GM18873 (cell line): ENCODE measurements at regions not wholly inside any gene's neighbourhood (a gene's known extent, or its start where the extent isn't known, plus 50 kb on each side); places are given as distances from the start of the nearest gene placed in this dataset.
"Not testable (repeated sequence)": the region's sequence is repeated elsewhere in the genome, so short reads cannot be mapped to it uniquely, and the experiment has no call there.

Source experiments
- ATAC-seq: cut with Tn5 transposase; IDR thresholded peaks from one replicate; pipeline ENCODE4 v1.9.1; 2021; ENCODE audit warnings: mild to moderate bottlenecking, moderate library complexity, moderate number of reproducible peaks; ENCODE audit not compliant: unreplicated experiment, low FRiP score

DNA sequence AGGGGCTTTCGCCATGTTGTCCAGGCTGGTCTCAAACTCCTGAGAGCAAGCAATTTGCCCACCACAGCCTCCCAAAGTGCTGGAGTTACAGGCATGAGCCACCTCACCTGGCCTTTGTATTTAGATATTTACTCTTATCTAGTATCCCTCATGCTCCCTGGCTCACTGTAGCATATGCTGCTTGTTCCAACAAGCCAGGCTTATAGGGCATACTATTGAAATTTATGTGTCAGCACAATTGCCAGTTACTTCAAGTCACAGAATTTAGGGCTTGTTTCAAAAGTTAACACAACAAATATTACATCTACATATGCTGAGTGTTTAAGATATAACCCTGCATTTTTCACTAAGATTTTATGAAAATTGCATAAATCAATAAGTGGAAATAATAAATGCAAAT is 469.2 kb upstream of the ZNF608 start:
- no peak for ATAC-seq

GRCh38 chr5:125219710-125220109 is 473.3 kb upstream of the ZNF608 start:
- no peak for ATAC-seq

DNA sequence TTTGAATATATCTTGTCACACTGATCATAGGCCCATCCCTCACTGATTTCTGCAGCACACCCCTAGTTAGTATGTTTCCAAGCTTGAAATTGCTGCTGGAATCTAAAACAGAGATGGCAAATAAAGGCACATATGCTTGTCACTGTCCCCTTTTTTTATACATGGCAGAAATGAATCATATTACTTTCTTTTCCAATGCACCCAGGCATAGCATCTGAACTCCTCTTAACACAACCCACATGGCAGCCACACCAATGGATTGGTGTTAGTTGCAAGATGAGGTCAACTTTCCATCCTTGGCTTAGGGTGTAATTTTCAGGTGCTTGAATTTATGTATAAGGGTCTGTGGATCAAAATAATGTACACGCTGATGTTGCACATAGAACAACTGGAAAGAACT is 473.8 kb upstream of the ZNF608 start:
- no peak for ATAC-seq

DNA sequence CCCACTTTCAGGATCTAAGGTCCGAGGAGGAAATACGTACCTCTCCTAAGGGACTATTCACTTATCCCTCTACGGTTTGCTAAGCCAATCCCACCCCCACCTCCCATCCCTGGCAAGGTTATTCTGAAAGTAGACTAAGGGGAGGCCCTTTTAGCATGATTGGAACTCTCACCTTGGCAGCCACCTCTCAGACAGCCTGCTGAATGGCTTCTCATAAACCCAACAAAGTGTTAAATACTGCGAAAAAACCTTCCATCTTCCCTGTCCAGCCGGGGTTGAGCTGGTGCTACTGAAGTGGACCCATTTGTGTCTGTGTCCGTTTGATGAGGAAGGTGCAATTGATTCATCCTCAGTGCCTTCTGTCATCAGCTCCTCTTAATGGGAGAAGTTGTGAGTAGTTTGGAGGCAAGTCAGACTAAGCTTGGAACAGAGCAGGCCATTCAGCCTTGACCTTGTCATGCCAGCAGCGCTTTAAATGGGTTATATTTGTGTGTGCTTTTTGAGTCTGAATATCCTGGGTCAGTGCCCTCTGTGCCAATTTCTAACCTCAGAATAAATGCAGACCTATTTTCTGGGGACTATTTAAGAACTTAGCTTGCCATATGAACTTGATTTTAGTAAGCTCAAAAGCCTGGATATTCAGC is 476.3 kb upstream of the ZNF608 start:
- ATAC-seq, result no peak

GRCh38 chr5:125225424-125225823 is 479.0 kb upstream of the ZNF608 start:
- ATAC-seq, result no peak

GRCh38 chr5:125226825-125227224 is 480.4 kb upstream of the ZNF608 start:
- ATAC-seq, result no peak

- no peak for ATAC-seq
Measured at GRCh38 chr5:125227333-125228095, 481.1 kb upstream of the ZNF608 start.

- no peak for ATAC-seq
Measured at GRCh38 chr5:125228363-125229070, 482.1 kb upstream of the ZNF608 start.

DNA sequence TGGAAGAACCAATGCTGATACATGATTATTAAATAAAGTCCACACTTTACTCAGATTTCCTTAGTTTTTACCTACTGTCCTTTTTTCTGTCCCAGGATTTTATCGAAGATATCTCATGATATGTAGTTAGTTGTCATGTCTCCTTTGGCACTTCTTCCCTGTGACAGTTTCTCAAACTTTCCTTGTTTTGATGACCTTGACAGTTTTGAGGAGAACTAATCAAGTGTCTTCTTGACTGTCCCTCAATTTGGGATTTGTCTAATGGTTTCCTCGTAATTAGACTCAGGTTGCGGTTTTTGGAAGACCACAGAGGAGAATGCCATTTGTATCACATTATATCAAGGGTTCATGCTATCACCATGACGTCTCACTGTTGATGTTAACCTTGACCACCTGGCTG is 483.1 kb upstream of the ZNF608 start:
- ATAC-seq, result no peak

- no peak for ATAC-seq
Measured at GRCh38 chr5:125232779-125233230, 486.4 kb upstream of the ZNF608 start.

DNA sequence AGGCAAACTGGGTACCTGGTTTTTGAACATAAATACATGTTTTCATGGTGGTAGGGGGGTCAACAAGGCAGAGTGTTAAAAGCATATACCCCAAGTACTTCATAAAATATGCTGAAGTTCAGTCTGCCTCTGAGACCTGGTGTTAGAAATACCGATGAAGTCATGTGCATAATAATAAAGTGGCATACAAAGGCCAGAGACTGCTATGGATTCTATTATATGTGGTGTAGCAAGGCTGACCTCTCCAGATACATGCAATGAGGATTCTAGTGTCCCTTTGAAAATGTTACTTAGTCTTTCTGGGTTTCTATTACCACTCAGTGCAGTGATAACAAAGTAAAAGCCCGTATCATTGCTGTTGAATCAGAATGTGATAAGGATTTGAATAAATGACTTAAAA is 487.5 kb upstream of the ZNF608 start:
- ATAC-seq, result no peak

DNA sequence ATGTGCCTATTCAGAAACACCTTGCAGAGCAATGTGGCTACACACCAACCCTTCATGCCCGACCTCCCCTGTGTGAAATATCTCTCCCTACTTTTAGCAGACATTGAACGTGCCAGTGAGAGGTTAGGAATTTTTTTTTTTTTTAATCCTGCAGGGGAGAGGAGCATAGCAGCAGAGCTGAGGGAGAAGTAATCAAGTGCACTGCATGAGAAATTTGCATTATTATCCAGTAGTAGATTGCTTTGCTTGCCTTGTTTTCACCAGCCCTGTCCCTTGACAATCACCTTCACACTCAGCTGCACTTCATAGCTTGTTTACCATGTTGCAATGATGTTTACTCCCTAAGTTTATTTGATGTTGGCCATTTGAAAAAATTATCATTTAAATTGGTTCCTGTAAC is 489.6 kb upstream of the ZNF608 start:
- no peak for ATAC-seq

GRCh38 chr5:125236981-125237380 is 490.5 kb upstream of the ZNF608 start:
- ATAC-seq, result no peak

- ATAC-seq, result no peak
Measured at GRCh38 chr5:125244531-125244930, 498.1 kb upstream of the ZNF608 start.

GRCh38 chr5:125245216-125245615 is 498.8 kb upstream of the ZNF608 start:
- ATAC-seq, result no peak

DNA sequence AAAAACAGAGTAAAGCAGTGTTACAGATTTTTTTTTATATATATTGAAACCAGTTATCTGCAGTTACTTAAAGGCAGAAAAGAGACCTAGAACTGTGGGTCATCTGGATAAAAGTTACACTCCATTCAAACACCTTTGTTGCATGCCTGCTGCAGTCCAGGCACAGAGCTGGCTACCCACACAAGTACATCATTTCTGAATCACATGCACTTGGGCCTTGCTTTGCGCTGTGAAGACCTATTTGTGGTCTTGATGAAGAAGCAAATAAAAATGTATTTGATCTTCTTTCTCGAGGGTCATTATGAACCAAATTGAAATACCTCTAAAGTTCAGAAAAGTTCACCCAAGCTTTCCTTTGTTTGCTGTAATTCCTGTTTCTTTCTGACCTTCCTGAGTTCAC is 503.0 kb upstream of the ZNF608 start:
- no peak for ATAC-seq

DNA sequence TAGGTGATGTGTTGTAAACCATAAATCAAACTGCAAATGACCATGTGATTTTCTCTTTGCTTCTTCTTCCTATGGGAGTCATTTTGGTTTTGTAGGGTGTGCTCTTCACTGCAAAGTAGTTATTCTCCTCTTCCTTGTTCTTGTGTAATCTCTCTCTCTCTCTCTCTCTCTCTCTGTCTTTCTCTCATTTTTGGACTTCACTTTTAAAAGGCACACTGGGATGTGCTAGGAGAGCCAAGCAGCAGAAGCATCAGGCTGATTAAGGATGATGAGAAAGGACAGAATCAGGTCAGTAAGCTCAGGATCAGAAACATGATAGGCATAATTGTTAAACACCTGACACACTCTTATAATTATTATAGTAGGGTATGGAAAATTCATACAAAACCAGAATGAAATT is 505.3 kb upstream of the ZNF608 start:
- no peak for ATAC-seq

DNA sequence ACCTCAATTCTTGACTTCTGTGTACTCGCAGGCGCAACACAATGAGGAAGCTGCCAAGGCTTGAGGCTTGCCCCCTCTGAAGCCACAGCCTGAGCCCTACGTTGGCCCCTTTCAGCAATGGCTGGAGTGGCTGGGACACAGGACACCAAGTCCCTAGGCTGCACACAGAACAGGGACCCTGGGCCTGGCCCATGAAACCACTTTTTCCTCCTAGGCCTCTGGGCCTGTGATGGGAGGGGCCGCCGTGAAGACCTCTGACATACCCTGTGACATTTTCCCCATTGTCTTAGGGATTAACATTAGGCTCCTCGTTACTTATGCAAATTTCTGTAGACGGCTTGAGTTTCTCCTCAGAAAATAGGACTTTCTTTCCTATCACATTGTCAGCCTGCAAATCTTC is 507.2 kb upstream of the ZNF608 start:
- ATAC-seq, result not testable (repeated sequence)

DNA sequence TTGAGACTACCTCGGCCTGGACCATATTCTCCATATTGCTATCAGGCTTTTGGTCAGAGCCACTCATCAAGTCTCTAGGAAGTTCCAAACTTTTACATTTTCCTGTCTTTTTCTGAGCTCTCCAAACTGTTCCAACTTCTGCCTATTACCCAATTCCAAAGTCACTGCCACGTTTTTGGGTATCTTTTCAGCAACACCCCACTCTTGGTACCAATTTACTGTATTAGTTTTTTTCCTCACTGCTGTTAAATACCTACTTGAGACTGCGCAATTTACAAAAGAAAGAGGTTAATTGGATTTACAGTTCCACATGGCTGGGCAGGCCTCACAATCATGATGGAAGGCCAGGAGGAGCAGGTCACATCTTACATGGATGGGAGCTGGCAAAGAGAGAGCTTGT is 507.8 kb upstream of the ZNF608 start:
- ATAC-seq, result no peak

GRCh38 chr5:125256296-125256695 is 509.9 kb upstream of the ZNF608 start:
- ATAC-seq, result no peak
